ENCODE measurements at regions not wholly inside any gene's neighbourhood (a gene's known extent, or its start where the extent isn't known, plus 50 kb on each side); places are given as distances from the start of the nearest gene placed in this dataset.

DNA sequence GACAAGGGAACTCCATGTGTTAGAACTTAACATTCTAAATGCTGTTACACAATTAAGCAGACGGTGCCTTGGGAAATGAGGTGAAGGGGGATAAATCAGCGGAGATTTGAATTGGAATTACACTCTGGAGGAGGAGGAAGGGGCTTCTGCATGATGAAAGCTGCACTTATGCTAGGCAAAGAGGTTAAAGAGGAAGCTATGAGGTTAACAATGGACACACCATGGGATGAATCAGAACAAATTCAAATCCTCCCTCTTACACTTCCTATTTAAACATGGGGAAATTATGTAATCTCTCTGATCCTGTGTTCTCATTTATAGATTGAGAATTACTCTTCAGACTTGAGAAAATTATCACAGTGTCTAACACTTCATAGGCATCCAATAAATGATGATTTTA is 121.5 kb upstream of the SIX2 start:
- Histone ChIP-seq H3K14ac (ENCODE audit: low read length in 2 of 2) (no peak overlapping the region), H3K18ac (ENCODE audit: low read depth in 1 of 2, low read length in 2 of 2) (no peak overlapping the region), H4K8ac (ENCODE audit: low read length) (no peak overlapping the region), H2AK5ac (ENCODE audit: low read length, severe bottlenecking) (no peak overlapping the region), H3K4ac (ENCODE audit: low read depth in 1 of 2, low read length in 2 of 2) (no peak overlapping the region), H2BK5ac (ENCODE audit: low read depth, low read length, poor library complexity, severe bottlenecking) (no peak overlapping the region), H2BK12ac (ENCODE audit: low read length in 2 of 2) (no peak overlapping the region), H2BK120ac (ENCODE audit: low read depth, low read length) (no peak overlapping the region), H3K23ac (ENCODE audit: low read length in 2 of 2) (no peak overlapping the region), H2BK15ac (ENCODE audit: low read depth, poor library complexity, severe bottlenecking) (no peak overlapping the region), H3K27ac (ENCODE audit: low read length, poor library complexity, severe bottlenecking) (no peak overlapping the region), H3K4me2 (ENCODE audit: low read length, poor library complexity, severe bottlenecking) (no peak overlapping the region), H3K36me3 (ENCODE audit: control insufficient read depth in 1 of 2, insufficient read depth in 2 of 2, low read depth in 1 of 2, low read length in 2 of 2) (no peaks in the 10 kb centered on the region), H3K27me3 (ENCODE audit: control insufficient read depth in 1 of 2, insufficient read depth in 1 of 2, low read length in 2 of 2) (no peaks in the 10 kb centered on the region), H3K4me1 (ENCODE audit: control insufficient read depth, insufficient read depth, low read depth, low read length) (peaks cover 6% of the 10 kb centered on the region), H3K9me3 (ENCODE audit: control insufficient read depth, low read length) (no peaks in the 10 kb centered on the region), H4K91ac (ENCODE audit: low read length) (no peak overlapping the region), H3K4me3 (ENCODE audit: insufficient read depth in 1 of 2, low read depth in 1 of 2, low read length in 2 of 2) (no peak overlapping the region), H3K79me1 (replicated peaks; ENCODE audit: low read length, poor library complexity, severe bottlenecking) (no peaks in the 10 kb centered on the region), H3K9ac (ENCODE audit: low read length) (no peak overlapping the region), H2AFZ (ENCODE audit: low read depth, low read length) (no peak overlapping the region)
- no peak for DNase-seq
- 92% methylated on average over 2 of the region's 2 CpGs for WGBS

GRCh38 chr2:45128580-45128997 is 119.3 kb upstream of the SIX2 start:
- Histone ChIP-seq H3K9ac (ENCODE audit: low read length) (no peak overlapping the region), H2AFZ (ENCODE audit: low read depth, low read length) (no peak overlapping the region), H3K23ac (ENCODE audit: low read length in 2 of 2) (no peak overlapping the region), H3K4me3 (ENCODE audit: insufficient read depth in 1 of 2, low read depth in 1 of 2, low read length in 2 of 2) (peak overlapping the region in 1 of 2 experiments; percentile 9), H3K4ac (ENCODE audit: low read depth in 1 of 2, low read length in 2 of 2) (no peak overlapping the region), H3K4me1 (ENCODE audit: control insufficient read depth, insufficient read depth, low read depth, low read length) (peaks cover 6% of the 10 kb centered on the region), H3K18ac (ENCODE audit: low read depth in 1 of 2, low read length in 2 of 2) (no peak overlapping the region), H2BK15ac (ENCODE audit: low read depth, poor library complexity, severe bottlenecking) (no peak overlapping the region), H3K79me1 (replicated peaks; ENCODE audit: low read length, poor library complexity, severe bottlenecking) (no peaks in the 10 kb centered on the region), H3K4me2 (ENCODE audit: low read length, poor library complexity, severe bottlenecking) (no peak overlapping the region), H3K27ac (ENCODE audit: low read length, poor library complexity, severe bottlenecking) (peak overlapping the region; percentile 37), H2BK12ac (ENCODE audit: low read length in 2 of 2) (no peak overlapping the region), H3K9me3 (ENCODE audit: control insufficient read depth, low read length) (no peaks in the 10 kb centered on the region), H3K36me3 (ENCODE audit: control insufficient read depth in 1 of 2, insufficient read depth in 2 of 2, low read depth in 1 of 2, low read length in 2 of 2) (no peaks in the 10 kb centered on the region), H3K27me3 (ENCODE audit: control insufficient read depth in 1 of 2, insufficient read depth in 1 of 2, low read length in 2 of 2) (no peaks in the 10 kb centered on the region), H2AK5ac (ENCODE audit: low read length, severe bottlenecking) (no peak overlapping the region), H2BK120ac (ENCODE audit: low read depth, low read length) (no peak overlapping the region), H4K91ac (ENCODE audit: low read length) (no peak overlapping the region), H3K14ac (ENCODE audit: low read length in 2 of 2) (no peak overlapping the region), H2BK5ac (ENCODE audit: low read depth, low read length, poor library complexity, severe bottlenecking) (no peak overlapping the region), H4K8ac (ENCODE audit: low read length) (no peak overlapping the region)
- DNase-seq: peak; percentile 82
- WGBS: 19% methylated on average over 1 of the region's 1 CpG

- Histone ChIP-seq H3K23ac (ENCODE audit: low read length in 2 of 2) (no peak overlapping the region), H3K4ac (ENCODE audit: low read depth in 1 of 2, low read length in 2 of 2) (no peak overlapping the region), H4K8ac (ENCODE audit: low read length) (no peak overlapping the region), H3K9me3 (ENCODE audit: control insufficient read depth, low read length) (no peaks in the 10 kb centered on the region), H3K27ac (ENCODE audit: low read length, poor library complexity, severe bottlenecking) (no peak overlapping the region), H2BK5ac (ENCODE audit: low read depth, low read length, poor library complexity, severe bottlenecking) (no peak overlapping the region), H4K91ac (ENCODE audit: low read length) (no peak overlapping the region), H3K4me1 (ENCODE audit: control insufficient read depth, insufficient read depth, low read depth, low read length) (peaks cover 6% of the 10 kb centered on the region), H3K14ac (ENCODE audit: low read length in 2 of 2) (no peak overlapping the region), H3K4me3 (ENCODE audit: insufficient read depth in 1 of 2, low read depth in 1 of 2, low read length in 2 of 2) (no peak overlapping the region), H3K18ac (ENCODE audit: low read depth in 1 of 2, low read length in 2 of 2) (peak overlapping the region in 1 of 2 experiments; percentile 42), H2AK5ac (ENCODE audit: low read length, severe bottlenecking) (peak overlapping the region; percentile 93), H3K27me3 (ENCODE audit: control insufficient read depth in 1 of 2, insufficient read depth in 1 of 2, low read length in 2 of 2) (no peaks in the 10 kb centered on the region), H2BK12ac (ENCODE audit: low read length in 2 of 2) (no peak overlapping the region), H2BK15ac (ENCODE audit: low read depth, poor library complexity, severe bottlenecking) (no peak overlapping the region), H3K9ac (ENCODE audit: low read length) (no peak overlapping the region), H2BK120ac (ENCODE audit: low read depth, low read length) (no peak overlapping the region), H2AFZ (ENCODE audit: low read depth, low read length) (no peak overlapping the region), H3K36me3 (ENCODE audit: control insufficient read depth in 1 of 2, insufficient read depth in 2 of 2, low read depth in 1 of 2, low read length in 2 of 2) (no peaks in the 10 kb centered on the region), H3K4me2 (ENCODE audit: low read length, poor library complexity, severe bottlenecking) (no peak overlapping the region), H3K79me1 (replicated peaks; ENCODE audit: low read length, poor library complexity, severe bottlenecking) (no peaks in the 10 kb centered on the region)
- 96% methylated on average over 4 of the region's 4 CpGs for WGBS
- DNase-seq: no peak
These were observed 118.6 kb upstream of the SIX2 start for GRCh38 chr2:45127891-45128290.

GRCh38 chr2:45127321-45127720 is 118.1 kb upstream of the SIX2 start:
- Histone ChIP-seq H3K36me3 (ENCODE audit: control insufficient read depth in 1 of 2, insufficient read depth in 2 of 2, low read depth in 1 of 2, low read length in 2 of 2) (no peaks in the 10 kb centered on the region), H3K4me3 (ENCODE audit: insufficient read depth in 1 of 2, low read depth in 1 of 2, low read length in 2 of 2) (no peak overlapping the region), H4K8ac (ENCODE audit: low read length) (no peak overlapping the region), H4K91ac (ENCODE audit: low read length) (no peak overlapping the region), H3K9me3 (ENCODE audit: control insufficient read depth, low read length) (no peaks in the 10 kb centered on the region), H2AFZ (ENCODE audit: low read depth, low read length) (no peak overlapping the region), H3K4me1 (ENCODE audit: control insufficient read depth, insufficient read depth, low read depth, low read length) (peaks cover 4% of the 10 kb centered on the region), H3K4ac (ENCODE audit: low read depth in 1 of 2, low read length in 2 of 2) (no peak overlapping the region), H3K4me2 (ENCODE audit: low read length, poor library complexity, severe bottlenecking) (no peak overlapping the region), H3K79me1 (replicated peaks; ENCODE audit: low read length, poor library complexity, severe bottlenecking) (no peaks in the 10 kb centered on the region), H3K18ac (ENCODE audit: low read depth in 1 of 2, low read length in 2 of 2) (no peak overlapping the region), H2AK5ac (ENCODE audit: low read length, severe bottlenecking) (peak overlapping the region; percentile 3), H3K9ac (ENCODE audit: low read length) (no peak overlapping the region), H3K23ac (ENCODE audit: low read length in 2 of 2) (no peak overlapping the region), H3K27ac (ENCODE audit: low read length, poor library complexity, severe bottlenecking) (no peak overlapping the region), H3K14ac (ENCODE audit: low read length in 2 of 2) (no peak overlapping the region), H2BK12ac (ENCODE audit: low read length in 2 of 2) (no peak overlapping the region), H2BK15ac (ENCODE audit: low read depth, poor library complexity, severe bottlenecking) (no peak overlapping the region), H2BK120ac (ENCODE audit: low read depth, low read length) (no peak overlapping the region), H2BK5ac (ENCODE audit: low read depth, low read length, poor library complexity, severe bottlenecking) (no peak overlapping the region), H3K27me3 (ENCODE audit: control insufficient read depth in 1 of 2, insufficient read depth in 1 of 2, low read length in 2 of 2) (no peaks in the 10 kb centered on the region)
- DNase-seq: no peak
- WGBS: 84% methylated on average over 6 of the region's 6 CpGs
